GM12873 (cell line): ENCODE measurements at regions not wholly inside any gene's neighbourhood (a gene's known extent, or its start where the extent isn't known, plus 50 kb on each side); places are given as distances from the start of the nearest gene placed in this dataset.

Experiments
- CTCF ChIP-seq: IDR thresholded peaks from 2 replicates; pipeline ENCODE4 v1.5.1; 2012; ENCODE audit warnings: low read depth, mild to moderate bottlenecking, moderate library complexity, low read length, control low read depth; ENCODE audit not compliant: insufficient read depth; ENCODE audit errors: missing control alignments

GRCh38 chr5:62001640-62002039, 304.4 kb upstream of the KIF2A start:
- no peak for TF ChIP-seq CTCF

GRCh38 chr5:62002436-62002835, 303.6 kb upstream of the KIF2A start:
- no peak for TF ChIP-seq CTCF

GRCh38 chr5:62005551-62005950, 300.5 kb upstream of the KIF2A start:
- no peak for TF ChIP-seq CTCF

GRCh38 chr5:62007457-62007856, 298.5 kb upstream of the KIF2A start:
- no peak for TF ChIP-seq CTCF

GRCh38 chr5:62011089-62011664, 294.8 kb upstream of the KIF2A start:
- TF ChIP-seq CTCF: no peak

- TF ChIP-seq CTCF: no peak
Measured at GRCh38 chr5:62017092-62017491, 288.9 kb upstream of the KIF2A start.

- TF ChIP-seq CTCF: no peak
Measured at GRCh38 chr5:62029303-62029702, 276.7 kb upstream of the KIF2A start.
